ENCODE measurements at regions not wholly inside any gene's neighbourhood (a gene's known extent, or its start where the extent isn't known, plus 50 kb on each side); places are given as distances from the start of the nearest gene placed in this dataset.
"Not testable (repeated sequence)": the region's sequence is repeated elsewhere in the genome, so short reads cannot be mapped to it uniquely, and the experiment has no call there.

GRCh38 chr20:26276554-26277210 lies 580.0 kb upstream of the ZNF337 start:
- Mint-ChIP-seq H3K9me3 (no peaks in the 10 kb centered on the region), H3K27ac (no peak overlapping the region), H3K4me1 (ENCODE audit: low read depth) (peaks cover 42% of the 10 kb centered on the region), H3K36me3 (ENCODE audit: low read depth) (peaks cover 5% of the 10 kb centered on the region), H3K27me3 (ENCODE audit: low read depth) (no peaks in the 10 kb centered on the region), H3K4me3 (no peak overlapping the region)
- CTCF ChIA-PET = no interaction called here
- no peak for DNase-seq
- intact Hi-C loops (cut with micrococcal nuclease) = no loop called here

- H3K9me3 Mint-ChIP-seq; CTCF ChIA-PET; H3K27ac Mint-ChIP-seq; intact Hi-C loops (cut with micrococcal nuclease); H3K27me3 Mint-ChIP-seq (ENCODE audit: low read depth); H3K36me3 Mint-ChIP-seq (ENCODE audit: low read depth); H3K4me3 Mint-ChIP-seq; DNase-seq; H3K4me1 Mint-ChIP-seq (ENCODE audit: low read depth): not testable (repeated sequence)
These were observed 572.1 kb upstream of the ZNF337 start for GRCh38 chr20:26268762-26269161.

GRCh38 chr20:26260925-26261324 lies 564.3 kb upstream of the ZNF337 start:
- H3K27me3 Mint-ChIP-seq (ENCODE audit: low read depth); DNase-seq; H3K4me3 Mint-ChIP-seq; H3K4me1 Mint-ChIP-seq (ENCODE audit: low read depth); H3K36me3 Mint-ChIP-seq (ENCODE audit: low read depth); H3K27ac Mint-ChIP-seq; intact Hi-C loops (cut with micrococcal nuclease); CTCF ChIA-PET; H3K9me3 Mint-ChIP-seq: not testable (repeated sequence)

- DNase-seq = peak; percentile 26
- H3K27ac Mint-ChIP-seq; H3K4me3 Mint-ChIP-seq; CTCF ChIA-PET; H3K27me3 Mint-ChIP-seq (ENCODE audit: low read depth); H3K9me3 Mint-ChIP-seq; H3K4me1 Mint-ChIP-seq (ENCODE audit: low read depth); H3K36me3 Mint-ChIP-seq (ENCODE audit: low read depth): not testable (repeated sequence)
- intact Hi-C loops (cut with micrococcal nuclease) = loop anchor here (1.0 kb wide), 1 partner anchor 27 kb away; no protein-coding TSS in a partner anchor
These were observed 555.8 kb upstream of the ZNF337 start for GRCh38 chr20:26252311-26252975.

GRCh38 chr20:26251376-26251775 lies 554.7 kb upstream of the ZNF337 start:
- H3K4me1 Mint-ChIP-seq (ENCODE audit: low read depth); H3K27ac Mint-ChIP-seq; CTCF ChIA-PET; H3K27me3 Mint-ChIP-seq (ENCODE audit: low read depth); H3K9me3 Mint-ChIP-seq; H3K36me3 Mint-ChIP-seq (ENCODE audit: low read depth); DNase-seq; H3K4me3 Mint-ChIP-seq; intact Hi-C loops (cut with micrococcal nuclease): not testable (repeated sequence)

GRCh38 chr20:26250249-26251114 lies 553.8 kb upstream of the ZNF337 start:
- H3K9me3 Mint-ChIP-seq; H3K4me3 Mint-ChIP-seq; H3K36me3 Mint-ChIP-seq (ENCODE audit: low read depth); H3K27me3 Mint-ChIP-seq (ENCODE audit: low read depth); intact Hi-C loops (cut with micrococcal nuclease); DNase-seq; H3K27ac Mint-ChIP-seq; CTCF ChIA-PET; H3K4me1 Mint-ChIP-seq (ENCODE audit: low read depth): not testable (repeated sequence)

GRCh38 chr20:26243731-26244130 lies 547.1 kb upstream of the ZNF337 start:
- no peaks in the 10 kb centered on the region for H3K4me1 Mint-ChIP-seq (ENCODE audit: low read depth)
- no peak overlapping the region for H3K27ac Mint-ChIP-seq
- H3K9me3 Mint-ChIP-seq = peaks cover 13% of the 10 kb centered on the region
- H3K27me3 Mint-ChIP-seq (ENCODE audit: low read depth) = no peaks in the 10 kb centered on the region
- H3K36me3 Mint-ChIP-seq (ENCODE audit: low read depth) = peaks cover 1% of the 10 kb centered on the region
- no peak overlapping the region for H3K4me3 Mint-ChIP-seq
- intact Hi-C loops (cut with micrococcal nuclease) = no loop called here
- CTCF ChIA-PET = no interaction called here
- DNase-seq = no peak

GRCh38 chr20:26220609-26221008 lies 524.0 kb upstream of the ZNF337 start:
- H3K27ac Mint-ChIP-seq; DNase-seq; H3K4me1 Mint-ChIP-seq (ENCODE audit: low read depth); H3K36me3 Mint-ChIP-seq (ENCODE audit: low read depth); intact Hi-C loops (cut with micrococcal nuclease); H3K9me3 Mint-ChIP-seq; CTCF ChIA-PET; H3K4me3 Mint-ChIP-seq; H3K27me3 Mint-ChIP-seq (ENCODE audit: low read depth): not testable (repeated sequence)

GRCh38 chr20:26219546-26219945 lies 522.9 kb upstream of the ZNF337 start:
- H3K9me3 Mint-ChIP-seq, CTCF ChIA-PET: not testable (repeated sequence)

GRCh38 chr20:26218301-26218700 lies 521.6 kb upstream of the ZNF337 start:
- Mint-ChIP-seq H3K9me3 (peaks cover 3% of the 10 kb centered on the region), H3K27me3 (ENCODE audit: low read depth) (no peaks in the 10 kb centered on the region), H3K4me3 (no peak overlapping the region), H3K27ac (no peak overlapping the region), H3K4me1 (ENCODE audit: low read depth) (peaks cover 5% of the 10 kb centered on the region), H3K36me3 (ENCODE audit: low read depth) (no peaks in the 10 kb centered on the region)
- intact Hi-C loops (cut with micrococcal nuclease) = no loop called here
- CTCF ChIA-PET = no interaction called here
- DNase-seq = no peak

More at GRCh38 chr20:26219546-26219945, 522.9 kb upstream of the ZNF337 start:
- H3K27ac Mint-ChIP-seq; intact Hi-C loops (cut with micrococcal nuclease); H3K36me3 Mint-ChIP-seq (ENCODE audit: low read depth); H3K4me1 Mint-ChIP-seq (ENCODE audit: low read depth); H3K4me3 Mint-ChIP-seq; DNase-seq; H3K27me3 Mint-ChIP-seq (ENCODE audit: low read depth): not testable (repeated sequence)

- no peaks in the 10 kb centered on the region for H3K27me3 Mint-ChIP-seq (ENCODE audit: low read depth)
- no peak overlapping the region for H3K4me3 Mint-ChIP-seq
- no peaks in the 10 kb centered on the region for H3K36me3 Mint-ChIP-seq (ENCODE audit: low read depth)
- DNase-seq = no peak
- intact Hi-C loops (cut with micrococcal nuclease) = no loop called here
- CTCF ChIA-PET = no interaction called here
- H3K9me3 Mint-ChIP-seq = peaks cover 5% of the 10 kb centered on the region
- H3K27ac Mint-ChIP-seq = no peak overlapping the region
- peaks cover 12% of the 10 kb centered on the region for H3K4me1 Mint-ChIP-seq (ENCODE audit: low read depth)
These were observed 519.4 kb upstream of the ZNF337 start for GRCh38 chr20:26216025-26216424.

GRCh38 chr20:26214991-26215390 lies 518.3 kb upstream of the ZNF337 start:
- Mint-ChIP-seq H3K27me3 (ENCODE audit: low read depth) (no peaks in the 10 kb centered on the region), H3K36me3 (ENCODE audit: low read depth) (no peaks in the 10 kb centered on the region), H3K4me1 (ENCODE audit: low read depth) (peaks cover 16% of the 10 kb centered on the region), H3K27ac (no peak overlapping the region), H3K4me3 (no peak overlapping the region), H3K9me3 (peaks cover 5% of the 10 kb centered on the region)
- DNase-seq = no peak
- intact Hi-C loops (cut with micrococcal nuclease) = loop anchor here (5.0 kb wide), 1 partner anchor 72 kb away; no protein-coding TSS in a partner anchor
- CTCF ChIA-PET = no interaction called here

Measured in activated naive CD4-positive, alpha-beta T cell treated with anti-CD3 and anti-CD28 coated beads for 36 hours (primary cell).